T follicular helper cell (primary cell): ENCODE measurements at regions not wholly inside any gene's neighbourhood (a gene's known extent, or its start where the extent isn't known, plus 50 kb on each side); places are given as distances from the start of the nearest gene placed in this dataset.

ENCODE experiments used
- DNase-seq: peaks from one replicate; pipeline ENCODE4 v3.0.0-alpha.2; 2020; ENCODE audit warnings: low read depth

GRCh38 chr11:127723714-127724113, 723.1 kb upstream of the KIRREL3 start:
- DNase-seq, result no peak

- no peak for DNase-seq
Observed at GRCh38 chr11:127713226-127713625, 712.7 kb upstream of the KIRREL3 start.

- DNase-seq, result no peak
Observed at GRCh38 chr11:127711748-127712147, 711.2 kb upstream of the KIRREL3 start.

GRCh38 chr11:127710831-127711230, 710.3 kb upstream of the KIRREL3 start:
- no peak for DNase-seq

DNA sequence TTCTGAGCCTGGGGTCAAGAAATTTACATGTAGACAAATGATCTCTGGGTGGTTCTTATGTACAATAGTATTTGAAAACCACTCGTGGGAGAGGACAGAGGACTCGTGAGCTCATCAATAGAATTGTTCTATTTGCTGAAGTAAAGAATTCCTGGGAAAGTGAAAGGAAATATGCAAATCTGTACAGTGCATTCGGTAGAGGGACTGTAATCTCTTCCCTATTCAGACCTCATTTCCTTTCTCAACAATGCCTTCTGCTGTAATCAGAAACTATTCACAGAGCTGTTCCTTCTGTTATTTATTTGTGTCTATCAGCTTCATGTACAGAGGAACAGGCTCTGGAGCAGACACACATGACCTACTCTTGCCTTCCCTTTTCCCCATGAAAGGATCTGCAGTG, 709.4 kb upstream of the KIRREL3 start:
- DNase-seq, result no peak

DNA sequence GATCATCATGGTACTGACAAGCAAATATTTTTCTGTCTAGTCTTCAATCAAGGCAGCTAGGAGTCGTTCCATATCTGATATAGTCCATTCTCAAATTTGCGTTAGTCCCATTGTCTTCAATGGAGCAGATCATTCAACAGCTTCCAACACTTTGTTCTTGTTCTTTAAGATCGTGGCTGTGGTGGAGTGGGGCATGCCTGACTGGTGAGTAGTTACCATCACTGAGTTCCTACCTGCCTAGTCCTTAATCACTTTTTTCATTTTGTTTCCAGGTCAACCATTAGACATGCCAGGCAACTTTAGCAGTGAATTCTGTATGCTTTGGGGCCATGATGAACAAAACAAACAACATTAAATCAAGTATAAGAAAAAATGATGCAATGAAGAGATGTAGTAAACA, 693.1 kb upstream of the KIRREL3 start:
- no peak for DNase-seq

- no peak for DNase-seq
Observed at GRCh38 chr11:127683321-127683720, 682.8 kb upstream of the KIRREL3 start.

GRCh38 chr11:127679816-127680545, 679.4 kb upstream of the KIRREL3 start:
- DNase-seq, result no peak

GRCh38 chr11:127678631-127679030, 678.1 kb upstream of the KIRREL3 start:
- no peak for DNase-seq

- no peak for DNase-seq
Observed at GRCh38 chr11:127677660-127678425, 677.3 kb upstream of the KIRREL3 start.

GRCh38 chr11:127675581-127675980, 675.0 kb upstream of the KIRREL3 start:
- no peak for DNase-seq

DNA sequence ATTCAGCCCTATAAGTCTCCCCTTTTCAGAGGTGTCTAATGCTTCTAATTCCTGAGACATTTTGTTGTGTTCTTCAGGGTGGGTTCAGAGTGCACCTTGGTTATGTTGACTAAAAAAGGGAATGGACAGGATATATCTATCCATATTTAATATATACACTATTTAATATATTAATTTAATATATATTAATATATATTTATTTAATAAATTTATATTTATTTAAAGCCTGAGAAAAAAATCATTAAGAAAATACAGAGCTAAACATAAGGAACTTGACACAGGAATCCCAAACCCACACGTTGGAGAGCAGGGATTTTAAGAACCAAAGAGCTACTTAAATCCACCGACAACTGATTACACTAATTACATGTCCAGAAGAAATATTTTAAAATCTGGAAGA, 674.2 kb upstream of the KIRREL3 start:
- DNase-seq, result no peak

- DNase-seq, result no peak
Observed at GRCh38 chr11:127670374-127671119, 670.0 kb upstream of the KIRREL3 start.

DNA sequence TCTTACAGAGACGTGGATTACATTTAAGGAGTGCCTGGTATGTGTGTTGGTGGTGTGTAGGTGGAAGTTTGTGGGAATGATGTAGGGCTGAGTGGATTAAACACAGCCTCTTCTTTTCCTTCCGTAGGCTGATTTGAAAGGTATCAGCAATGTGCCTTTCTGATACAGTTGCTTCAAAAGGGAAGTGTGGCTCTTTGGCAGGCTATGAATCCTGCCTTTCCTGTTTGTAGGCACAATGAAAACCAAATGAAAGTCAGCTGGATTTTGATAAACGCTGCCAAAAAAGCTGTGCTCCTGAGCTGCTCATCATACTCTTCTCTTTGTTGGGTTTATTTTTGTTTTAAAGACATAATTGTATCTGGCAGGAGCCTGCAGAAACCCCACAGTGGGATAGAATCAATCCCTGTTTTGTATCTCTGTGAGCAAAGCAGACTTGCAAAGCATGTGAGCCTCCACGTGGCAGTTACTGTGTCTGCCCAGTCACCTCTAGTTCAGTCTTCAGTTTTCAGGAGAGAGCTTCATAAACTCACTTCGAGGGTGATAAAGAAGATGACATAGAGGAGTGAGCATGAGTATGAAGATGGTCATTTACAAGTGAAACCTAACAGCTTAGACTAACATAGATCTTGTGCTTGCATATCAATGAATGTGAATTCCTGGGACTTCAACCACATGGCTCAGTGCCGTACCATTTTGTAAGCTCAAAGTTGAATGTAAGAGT, 655.7 kb upstream of the KIRREL3 start:
- DNase-seq, result no peak

DNA sequence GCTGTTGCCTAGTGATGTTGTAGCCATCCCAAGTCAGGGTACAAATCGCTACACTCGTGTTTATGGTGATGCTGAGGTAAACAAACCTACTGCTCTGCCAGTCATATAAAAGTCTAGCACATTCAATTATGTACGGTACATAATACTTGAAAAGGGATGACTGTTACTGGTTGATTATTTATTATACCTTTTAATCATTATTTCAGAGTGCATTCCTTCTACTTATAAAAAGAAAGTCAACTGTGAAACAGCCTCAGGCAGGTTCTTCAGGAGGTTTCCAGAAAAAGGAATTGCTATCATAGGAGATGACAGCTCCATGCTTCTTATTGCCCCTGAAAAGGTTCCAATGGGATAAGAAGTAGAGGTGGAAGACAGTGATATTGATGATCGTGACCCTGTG, 652.5 kb upstream of the KIRREL3 start:
- no peak for DNase-seq

DNA sequence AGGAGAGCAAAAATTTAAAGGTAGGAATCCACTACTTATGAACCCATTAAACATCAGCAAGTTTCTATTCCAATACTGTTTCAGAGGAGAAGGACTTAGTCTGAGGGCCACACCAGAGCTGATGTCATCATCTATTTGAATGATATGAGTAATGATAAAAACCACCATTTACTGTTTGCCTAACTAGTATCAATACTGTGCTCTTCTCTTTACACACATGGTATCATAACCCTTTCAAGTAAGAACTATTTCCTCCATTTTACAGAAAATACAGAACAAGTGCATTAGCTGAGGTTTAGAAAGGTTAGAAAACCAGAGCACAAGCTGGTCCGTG, 651.3 kb upstream of the KIRREL3 start:
- no peak for DNase-seq

DNA sequence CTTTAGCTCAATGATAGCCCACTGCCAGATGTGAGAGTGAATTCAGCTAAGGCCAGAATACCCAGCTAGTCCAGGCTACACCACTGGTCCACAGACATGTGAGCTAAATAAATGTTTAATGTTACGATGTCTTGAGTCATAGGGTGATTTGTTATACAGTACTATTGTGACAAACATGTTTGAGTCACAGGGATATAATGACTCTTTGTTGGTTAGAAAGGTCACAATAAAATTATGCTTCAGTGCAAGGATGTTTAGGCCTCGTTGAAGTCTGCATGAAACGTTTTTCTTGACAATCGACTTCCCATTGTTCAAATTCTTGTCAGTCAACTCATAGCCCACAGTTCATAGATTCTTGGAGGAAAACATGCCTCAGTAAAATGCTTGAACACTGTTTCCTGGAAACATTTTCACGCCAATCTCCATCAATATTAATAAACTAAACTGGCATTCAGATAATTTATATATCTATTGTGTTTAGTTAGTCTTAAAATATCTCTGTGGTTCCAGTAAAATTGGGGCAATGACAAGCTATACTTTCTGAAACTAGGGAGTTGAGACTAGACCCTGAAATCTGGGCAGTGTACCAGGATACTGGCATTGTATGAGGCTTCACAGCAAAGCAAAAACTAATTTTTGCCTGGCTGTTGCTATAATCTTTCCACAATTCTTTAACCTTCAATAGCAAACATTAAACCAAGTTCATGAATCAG, 650.8 kb upstream of the KIRREL3 start:
- no peak for DNase-seq

DNA sequence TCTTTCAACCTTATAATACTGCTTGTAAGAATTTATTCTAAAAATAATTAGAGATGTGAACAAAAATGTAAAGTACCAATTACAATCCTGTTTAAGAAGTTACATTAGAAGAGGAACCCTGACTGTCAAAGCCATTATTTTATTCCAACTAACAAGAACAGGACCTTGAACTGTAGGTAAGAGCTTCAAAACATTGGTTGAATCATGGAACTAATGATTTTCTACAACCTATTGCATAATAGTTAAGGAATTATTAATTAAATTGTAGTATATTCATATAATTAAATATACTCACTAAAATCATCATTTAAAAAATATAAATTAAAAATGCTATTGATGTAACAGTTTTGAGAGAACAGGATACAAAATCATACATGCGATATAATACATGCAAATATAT, 649.4 kb upstream of the KIRREL3 start:
- no peak for DNase-seq

GRCh38 chr11:127649071-127649470, 648.5 kb upstream of the KIRREL3 start:
- no peak for DNase-seq

GRCh38 chr11:127648583-127648982, 648.0 kb upstream of the KIRREL3 start:
- no peak for DNase-seq

GRCh38 chr11:127644366-127644765, 643.8 kb upstream of the KIRREL3 start:
- DNase-seq, result no peak
